ENCODE measurements at regions not wholly inside any gene's neighbourhood (a gene's known extent, or its start where the extent isn't known, plus 50 kb on each side); places are given as distances from the start of the nearest gene placed in this dataset.

DNA sequence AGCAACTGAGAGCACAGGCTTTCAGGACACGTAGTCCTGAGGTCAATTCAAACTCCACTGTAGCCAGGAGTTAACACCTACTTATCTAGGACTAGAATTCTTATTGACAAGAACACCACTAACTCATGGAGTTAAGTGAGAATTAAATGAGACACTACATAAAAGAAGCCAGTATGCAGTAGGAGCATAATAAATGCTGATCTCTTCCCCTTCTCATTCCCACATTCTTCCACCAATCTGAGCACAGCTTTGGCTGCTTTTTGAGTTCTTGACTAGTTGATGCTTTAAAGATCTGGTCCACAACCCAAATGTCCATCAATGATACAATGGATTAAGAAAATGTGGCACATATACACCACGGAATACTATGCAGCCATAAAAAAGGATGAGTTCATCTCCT is 55.2 kb downstream of the TTC32 start:
- no peak for DNase-seq

DNA sequence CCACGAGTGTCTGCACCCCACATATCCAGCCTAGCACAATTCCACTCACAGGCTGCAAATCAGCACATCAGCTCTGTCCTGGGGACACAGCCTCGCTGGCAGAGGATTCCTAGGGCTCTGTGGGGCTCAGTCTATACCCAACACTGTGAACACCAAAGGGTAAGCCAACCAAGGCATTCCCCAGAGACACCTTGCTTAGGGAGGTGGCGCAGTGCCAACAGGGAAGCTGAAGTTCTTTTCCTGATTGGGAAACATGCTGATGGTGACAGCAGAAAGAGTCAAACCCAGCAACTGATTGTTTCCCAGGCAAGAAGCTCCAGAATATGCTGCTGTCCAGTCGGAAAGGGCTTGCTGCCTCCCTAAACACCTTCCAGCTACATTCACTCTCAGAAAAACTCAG is 55.8 kb downstream of the TTC32 start:
- no peak for DNase-seq

DNA sequence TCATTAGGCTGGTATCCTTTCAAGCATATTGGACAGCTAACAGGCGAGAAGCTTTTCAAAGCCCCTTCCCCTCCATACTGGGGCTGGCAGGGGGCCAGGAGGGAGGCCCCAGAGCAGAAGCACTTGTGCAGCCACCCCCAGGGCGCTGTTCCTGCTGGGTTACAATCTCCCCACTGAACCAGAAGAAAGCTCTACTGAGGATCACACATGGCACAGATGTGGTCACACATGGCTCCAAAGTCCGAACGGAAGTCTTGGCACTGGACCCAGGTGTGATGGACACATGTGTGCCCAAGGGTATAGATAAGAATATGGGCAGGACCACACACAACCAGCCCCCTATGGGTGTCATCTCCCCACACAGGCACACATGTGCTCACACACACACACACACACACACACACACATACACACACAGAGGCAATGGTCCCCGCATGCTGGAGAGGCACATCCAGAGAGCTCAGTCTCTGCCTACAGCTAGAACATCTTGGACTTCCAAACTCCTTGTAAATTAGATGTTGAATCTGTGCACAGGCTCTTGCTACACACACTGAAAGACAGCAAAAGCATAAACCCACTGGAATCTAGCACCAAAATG is 56.4 kb downstream of the TTC32 start:
- DNase-seq: no peak

DNA sequence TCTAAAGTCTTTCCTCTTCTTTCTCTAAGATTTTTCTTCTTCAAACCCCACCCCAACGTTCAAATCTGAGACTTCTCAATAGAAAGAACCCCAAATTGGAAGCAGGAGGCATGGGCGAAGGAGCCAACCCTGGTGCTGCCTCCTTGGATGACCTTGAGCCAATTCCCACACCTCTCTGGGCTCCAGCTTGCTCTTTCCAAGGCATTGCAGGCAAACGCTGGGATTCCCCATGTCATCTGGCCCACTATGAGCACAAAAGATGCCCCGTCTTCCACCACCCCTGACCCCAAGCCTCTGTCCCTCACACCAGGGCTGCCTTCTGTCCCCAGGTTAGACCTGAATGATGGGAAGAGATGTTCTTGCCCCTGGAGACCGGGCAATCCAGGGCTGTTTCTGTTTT is 57.0 kb downstream of the TTC32 start:
- DNase-seq: no peak

DNA sequence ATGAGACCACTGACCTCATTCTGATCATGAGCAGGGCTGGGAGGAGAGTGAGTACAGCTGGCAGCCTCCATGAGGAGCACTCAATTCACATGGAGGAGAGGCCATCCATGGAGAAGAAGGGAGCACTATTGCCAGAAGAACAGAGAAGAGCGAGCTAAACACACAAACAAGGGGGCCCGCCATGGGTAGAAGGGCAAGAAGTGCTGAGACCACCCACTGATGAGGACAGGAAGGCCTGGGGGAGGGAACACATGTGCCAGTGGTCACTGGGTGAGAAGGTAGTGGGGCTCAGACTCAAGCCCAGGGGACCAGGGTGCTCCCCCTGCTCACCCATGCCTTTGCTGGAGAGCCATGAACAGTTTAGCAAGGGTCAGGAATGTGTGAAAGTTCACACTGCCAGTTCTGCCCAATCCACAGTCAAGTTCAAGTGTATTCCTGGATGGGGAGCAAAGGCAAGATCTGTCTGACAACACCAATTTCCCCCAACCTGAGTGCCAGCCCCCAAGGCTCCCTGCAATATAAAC is 57.7 kb downstream of the TTC32 start:
- no peak for DNase-seq

DNA sequence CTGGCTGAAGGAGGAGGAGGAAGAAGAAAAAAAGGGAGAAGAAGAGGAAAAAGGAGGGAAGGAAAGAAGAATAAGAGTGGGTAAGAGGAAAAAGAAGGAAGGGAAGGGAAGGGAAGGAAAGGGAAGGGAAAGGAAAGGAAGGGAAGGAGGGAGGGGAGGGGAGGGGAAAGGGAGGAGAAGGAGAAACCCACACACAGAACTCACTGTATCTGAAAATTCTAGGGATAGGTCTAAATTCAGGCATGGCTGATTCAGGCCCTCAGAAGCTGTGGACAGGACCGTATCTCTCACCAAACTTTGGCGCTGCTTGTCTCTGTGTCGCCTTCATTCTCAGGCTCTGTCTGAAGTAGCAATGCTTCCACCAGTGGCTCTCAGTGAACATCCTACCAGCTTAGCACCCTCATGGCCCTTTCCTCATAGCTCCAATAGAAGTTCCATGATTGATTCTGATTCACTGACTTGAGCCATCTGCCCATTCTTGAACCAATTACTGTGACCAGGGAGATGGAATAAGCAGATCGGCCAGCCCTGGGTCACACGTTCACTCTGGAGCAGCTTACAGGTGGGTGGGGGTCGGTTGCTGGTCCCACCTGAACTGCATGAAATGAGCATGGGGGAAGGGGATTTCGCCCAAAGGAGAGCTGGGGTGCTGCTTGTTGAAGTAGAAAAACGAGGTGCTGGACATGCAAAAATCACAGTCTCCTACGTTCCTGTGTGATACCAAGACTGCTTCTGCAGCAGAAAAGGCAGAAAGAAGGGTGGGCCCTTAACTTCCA is 59.7 kb downstream of the TTC32 start:
- no peak for DNase-seq

DNA sequence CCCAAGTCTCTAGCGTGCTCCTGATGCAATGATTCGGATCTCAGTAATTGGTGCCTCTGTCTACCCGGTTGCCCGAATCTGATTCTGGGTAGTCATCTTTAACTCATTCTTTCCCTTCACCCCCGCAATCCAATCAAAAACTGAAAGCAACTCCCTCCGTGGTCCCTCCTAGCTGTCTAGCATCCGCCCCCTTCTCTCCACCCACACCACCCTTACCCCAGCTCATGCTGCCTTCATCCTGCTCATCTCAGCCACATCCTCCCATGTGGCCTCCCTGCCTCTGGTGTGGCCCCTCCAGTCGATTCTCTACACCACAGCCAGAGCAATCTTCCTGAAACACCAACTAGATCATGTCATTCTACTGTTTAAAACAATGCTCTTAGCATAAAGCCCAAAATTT is 62.3 kb downstream of the TTC32 start:
- DNase-seq: no peak

DNA sequence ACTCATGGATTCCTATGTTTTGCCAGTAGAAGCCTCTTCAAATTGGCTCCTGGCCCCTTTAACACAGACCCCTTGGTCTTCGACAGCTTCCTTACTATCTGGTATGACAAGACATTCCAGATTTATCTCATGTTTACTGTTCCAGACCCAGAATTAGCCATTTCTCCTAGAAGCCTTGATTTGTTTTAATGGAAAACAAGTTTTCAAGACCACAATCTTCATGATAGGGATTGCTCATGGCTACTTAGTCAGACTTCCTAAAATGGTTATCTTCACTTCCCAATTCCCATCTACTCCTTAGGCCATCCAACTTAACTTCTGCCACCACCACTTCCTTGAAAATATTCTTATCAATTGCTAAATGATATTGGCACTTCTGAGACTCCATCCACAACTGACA is 63.2 kb downstream of the TTC32 start:
- no peak for DNase-seq

DNA sequence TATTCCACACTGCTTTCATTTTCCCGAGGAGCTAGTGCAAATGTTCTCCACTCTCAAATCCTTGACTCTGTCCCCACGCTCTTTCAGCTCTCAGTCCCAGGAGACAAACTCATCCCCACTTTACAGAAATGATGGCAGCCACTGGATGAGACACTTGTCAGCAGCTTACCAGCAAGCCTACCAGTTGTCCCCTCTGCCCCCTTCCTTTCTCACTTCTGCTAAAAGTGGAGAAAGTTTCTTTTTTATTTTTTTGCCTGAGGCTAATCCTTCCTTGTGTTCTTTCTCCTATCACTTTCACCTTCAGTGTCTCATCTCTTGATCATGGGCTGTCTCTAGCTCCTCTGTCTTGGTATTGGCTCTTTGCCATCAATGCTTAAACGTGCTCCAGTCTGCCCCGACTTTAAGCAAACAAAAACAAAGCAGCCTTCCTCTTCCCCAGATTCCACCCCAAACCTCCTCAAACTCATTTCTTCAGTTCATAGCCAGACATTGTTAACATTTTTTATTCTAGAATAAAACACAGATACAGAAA is 64.5 kb downstream of the TTC32 start:
- no peak for DNase-seq

DNA sequence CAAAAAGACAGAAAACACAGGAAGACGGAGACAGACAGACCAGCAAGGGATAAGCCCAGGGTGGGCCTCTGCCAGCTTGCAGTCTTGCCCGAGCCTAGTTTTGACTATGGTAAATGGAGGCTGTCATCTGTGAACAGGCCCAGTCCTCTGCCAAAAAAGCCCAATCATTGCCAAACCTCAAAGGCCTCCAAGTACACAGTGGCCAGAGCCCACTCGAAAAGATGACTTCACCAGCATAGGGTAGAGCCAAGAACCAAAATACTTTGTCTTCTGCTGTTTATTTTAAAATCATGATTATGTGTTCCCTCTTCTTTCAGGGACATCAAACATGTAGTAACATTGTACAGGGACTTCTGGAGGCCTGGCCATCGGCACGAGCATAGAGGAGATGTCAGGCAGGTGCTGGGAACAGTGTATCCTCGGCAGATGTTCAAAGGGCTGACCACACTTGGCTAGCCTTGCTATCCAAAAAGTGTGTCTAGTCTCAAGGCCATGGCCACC is 66.0 kb downstream of the TTC32 start:
- no peak for DNase-seq

DNA sequence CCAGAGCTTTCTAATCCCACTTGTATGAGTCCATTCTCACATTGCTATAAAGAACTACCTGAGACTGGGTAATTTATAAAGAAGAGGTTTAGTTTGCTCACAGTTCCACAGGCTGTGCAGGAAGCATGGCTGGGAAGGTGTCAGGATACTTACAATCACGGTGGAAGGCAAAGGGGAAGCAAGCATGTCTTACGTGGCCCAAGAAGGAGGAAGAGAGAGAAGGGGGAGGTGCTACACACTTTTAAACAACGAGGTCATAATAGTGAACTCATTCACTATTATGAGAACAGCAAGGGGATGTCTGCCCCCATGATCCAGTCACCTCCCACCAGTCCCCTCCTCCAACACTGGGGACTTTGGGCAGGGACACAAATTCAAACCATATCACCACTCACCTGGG is 67.8 kb downstream of the TTC32 start:
- DNase-seq: no peak

DNA sequence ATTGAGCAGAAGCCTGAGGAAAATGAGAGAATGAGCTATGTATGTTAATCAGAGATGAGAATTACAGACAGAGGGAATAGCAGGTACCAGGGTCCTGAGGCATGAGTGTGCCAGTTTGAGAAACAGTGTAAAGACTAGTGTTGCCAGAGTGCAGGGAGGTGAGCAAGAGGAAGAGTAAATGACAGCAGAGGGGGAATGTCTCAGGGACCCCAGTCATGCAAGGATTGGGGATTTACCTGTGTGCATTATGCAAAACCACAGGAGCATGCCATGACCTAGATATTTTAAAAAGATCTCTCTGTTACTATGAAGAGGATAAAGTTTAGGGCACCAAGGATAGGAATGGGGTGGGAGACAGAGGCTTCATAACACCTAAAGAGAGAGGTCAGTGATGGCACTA is 72.1 kb downstream of the TTC32 start:
- no peak for DNase-seq

DNA sequence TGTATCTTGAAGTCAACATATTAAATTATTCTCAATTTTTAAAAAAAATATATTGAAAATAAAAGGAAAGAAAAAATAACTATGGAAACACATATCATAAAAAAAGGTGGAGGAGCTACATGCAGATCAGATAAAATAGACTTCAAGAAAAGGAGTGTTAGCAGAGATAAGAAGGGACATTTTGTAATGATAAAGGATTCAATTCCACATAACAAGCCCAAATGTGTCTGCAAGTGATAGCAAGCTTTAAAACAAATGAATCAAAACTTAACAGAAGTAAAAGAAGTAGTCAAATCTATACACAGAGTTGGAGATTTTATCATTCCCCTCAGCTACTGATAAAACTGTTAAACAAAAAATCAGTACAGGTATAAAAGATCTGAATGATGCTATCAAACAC is 74.9 kb downstream of the TTC32 start:
- DNase-seq: no peak

DNA sequence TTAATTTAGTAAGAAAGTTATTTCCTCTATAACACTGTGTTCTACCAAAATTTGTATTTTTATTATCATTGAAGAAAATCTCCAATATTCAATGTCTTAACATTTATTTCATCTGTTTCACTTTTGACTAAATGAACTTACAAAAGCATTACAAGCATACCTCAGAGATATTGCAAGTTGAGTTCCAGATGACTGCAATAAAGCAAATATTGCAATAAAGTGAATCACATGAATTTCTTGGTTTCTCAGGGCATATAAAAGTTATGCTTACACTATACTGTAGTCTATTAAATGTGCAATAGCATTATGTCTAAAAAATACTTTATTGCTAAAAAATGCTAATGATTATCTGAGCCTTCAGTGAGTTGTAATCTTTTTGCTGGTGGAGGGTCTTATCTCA is 78.3 kb downstream of the TTC32 start:
- no peak for DNase-seq

DNA sequence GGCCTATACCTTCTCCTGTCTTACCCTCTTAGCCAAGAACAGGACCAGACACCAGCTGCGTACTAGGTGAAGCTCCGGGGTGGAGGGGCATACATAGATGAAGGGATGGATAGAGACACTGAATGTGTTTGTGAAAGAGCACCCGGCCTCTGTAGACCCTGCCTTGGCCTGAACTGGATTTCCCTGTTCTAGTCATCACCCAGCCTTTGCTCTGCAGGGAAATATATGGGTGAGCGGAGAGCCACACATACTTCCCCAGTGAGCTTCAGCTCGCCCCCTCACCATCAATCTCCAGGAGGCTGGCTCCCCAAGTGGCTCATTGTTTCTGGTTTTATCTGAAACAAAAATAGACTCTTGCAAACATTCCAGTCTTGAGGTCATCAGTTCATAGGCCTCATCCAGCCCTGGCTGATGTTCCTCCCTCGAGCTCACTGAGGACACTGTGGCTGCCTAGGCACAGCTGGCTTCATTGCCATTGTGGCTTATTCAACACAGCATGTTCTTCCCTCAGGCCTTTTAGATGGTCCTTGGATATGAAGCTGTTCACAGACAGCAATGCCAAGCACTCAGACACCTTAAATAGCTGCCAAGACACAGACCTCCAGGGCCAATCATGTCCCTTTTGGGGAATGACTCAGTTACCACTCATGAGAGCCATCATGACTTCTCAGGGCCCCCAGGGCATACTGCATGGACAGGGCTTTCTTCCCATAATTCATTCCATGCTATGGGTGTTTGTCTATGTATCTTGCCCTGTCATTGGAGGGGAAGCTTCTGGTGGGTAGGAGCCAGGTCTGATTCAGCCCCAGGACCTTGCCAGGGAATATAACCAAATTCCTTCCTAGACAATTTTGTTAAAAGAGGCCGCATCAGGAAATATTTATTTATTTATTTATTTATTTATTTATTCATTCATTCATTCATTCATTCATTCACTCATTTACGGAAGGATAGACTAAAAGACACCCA is 82.4 kb downstream of the TTC32 start:
- no peak for DNase-seq

DNA sequence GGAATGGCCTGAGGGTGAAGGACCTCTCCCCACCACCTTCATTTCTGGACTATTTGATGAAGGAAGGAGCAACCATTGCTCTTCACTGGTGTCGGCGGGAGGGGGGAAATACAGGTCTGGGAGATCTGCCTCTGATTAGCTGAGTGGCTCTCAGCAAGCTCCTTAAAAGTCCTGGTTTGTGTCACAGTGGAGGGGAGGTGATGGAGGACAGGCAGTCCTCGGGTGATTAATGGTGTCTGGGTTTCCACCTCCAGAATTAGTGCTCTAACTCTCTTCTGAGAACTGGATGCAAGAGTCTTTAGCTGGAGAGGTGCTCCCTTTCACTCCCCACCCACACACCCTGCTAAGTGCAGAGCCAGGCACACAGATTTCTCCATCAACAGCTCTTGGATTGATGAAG is 83.2 kb downstream of the TTC32 start:
- no peak for DNase-seq

DNA sequence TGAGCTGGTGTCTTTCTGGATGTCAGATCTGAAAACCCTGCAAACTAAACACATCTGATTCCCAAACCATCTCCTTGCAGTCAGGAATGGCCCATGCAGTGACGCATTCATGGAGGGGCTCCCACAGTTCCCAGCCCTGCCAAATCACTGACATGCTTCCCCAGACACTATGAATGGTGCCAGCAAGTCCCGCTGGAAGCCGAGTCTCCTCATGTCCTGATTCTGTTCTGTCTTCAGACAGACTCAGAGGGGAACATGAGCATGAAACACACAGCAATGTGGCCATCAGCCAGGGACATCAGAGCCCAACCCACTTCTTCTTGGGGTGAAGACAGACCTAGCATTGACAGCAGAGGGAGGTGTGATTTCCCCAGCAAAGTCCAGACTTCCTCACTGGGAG is 83.7 kb downstream of the TTC32 start:
- DNase-seq: no peak

DNA sequence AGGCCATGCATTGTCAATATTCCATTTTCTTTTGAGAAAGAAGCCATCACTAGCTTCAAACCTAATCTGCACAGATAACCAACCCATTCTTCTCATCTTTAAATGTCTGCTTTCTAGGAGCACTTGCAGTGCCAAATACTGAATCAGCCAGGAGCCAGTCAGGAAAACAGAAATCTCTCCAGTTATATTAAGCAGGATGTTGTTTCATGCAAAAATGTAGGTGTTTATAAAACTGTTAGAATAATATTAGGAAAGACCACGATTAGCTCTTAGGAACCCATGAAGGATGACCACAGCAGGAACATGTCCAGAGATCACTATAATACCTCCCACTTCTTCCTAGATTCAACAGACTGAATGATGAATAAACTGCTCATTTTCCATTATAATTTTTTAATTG is 86.0 kb downstream of the TTC32 start:
- no peak for DNase-seq

DNA sequence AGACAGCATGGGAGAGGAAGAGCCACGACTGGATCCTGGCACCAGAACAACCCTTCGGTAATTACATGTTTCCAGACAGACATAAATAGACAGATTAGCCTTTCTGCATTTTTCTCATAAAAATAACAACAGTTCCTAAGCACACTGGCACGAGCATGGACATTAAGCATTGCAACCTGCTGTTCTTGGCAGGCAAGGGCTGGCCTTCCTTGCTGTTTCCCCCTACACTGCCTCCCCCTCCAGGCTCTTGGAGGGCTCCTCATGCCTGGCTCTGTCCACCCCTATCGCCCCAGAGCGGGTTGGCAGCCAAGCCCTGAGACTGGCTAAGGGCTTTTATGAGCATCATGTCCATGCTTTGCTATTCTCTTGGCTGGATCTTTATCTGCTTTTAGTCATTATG is 89.6 kb downstream of the TTC32 start:
- DNase-seq: no peak

DNA sequence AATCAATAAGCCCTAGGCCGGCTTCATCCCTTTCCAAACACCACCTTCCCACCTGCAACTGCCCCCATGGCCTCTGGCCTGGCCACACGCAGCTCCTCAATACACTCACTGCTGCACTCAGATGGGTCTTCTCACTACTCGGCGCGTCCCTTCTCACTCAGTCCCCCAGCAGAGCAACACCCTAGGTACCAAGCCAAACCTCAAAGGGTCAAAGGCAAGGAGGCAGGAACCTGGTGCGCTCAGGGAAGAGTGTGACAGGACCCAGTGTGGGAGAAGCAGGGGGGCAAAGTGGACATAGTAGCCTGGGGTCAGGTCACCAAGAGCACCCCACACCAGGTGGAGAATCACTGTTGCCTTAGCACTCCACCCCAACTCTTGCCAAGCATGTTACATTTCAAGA is 90.6 kb downstream of the TTC32 start:
- DNase-seq: no peak

DNA sequence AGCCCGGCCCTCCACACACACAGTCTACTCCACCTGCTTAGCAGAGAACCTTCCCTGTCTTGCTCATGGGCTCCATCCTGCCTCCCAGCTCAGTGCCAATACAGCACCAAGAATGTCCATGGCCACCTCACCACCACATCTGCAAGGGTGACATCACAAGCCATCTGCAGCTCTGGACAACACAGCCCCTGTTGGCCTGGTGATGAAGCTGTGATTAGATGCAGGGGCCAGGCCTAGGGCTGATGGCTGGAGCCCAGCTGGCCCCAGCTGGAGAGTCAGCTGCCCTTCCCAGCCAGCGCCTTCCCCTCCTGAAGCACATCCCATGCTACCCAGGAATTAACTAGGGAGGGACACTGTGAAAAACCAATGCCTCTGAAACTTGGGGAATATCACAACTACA is 91.1 kb downstream of the TTC32 start:
- no peak for DNase-seq

DNA sequence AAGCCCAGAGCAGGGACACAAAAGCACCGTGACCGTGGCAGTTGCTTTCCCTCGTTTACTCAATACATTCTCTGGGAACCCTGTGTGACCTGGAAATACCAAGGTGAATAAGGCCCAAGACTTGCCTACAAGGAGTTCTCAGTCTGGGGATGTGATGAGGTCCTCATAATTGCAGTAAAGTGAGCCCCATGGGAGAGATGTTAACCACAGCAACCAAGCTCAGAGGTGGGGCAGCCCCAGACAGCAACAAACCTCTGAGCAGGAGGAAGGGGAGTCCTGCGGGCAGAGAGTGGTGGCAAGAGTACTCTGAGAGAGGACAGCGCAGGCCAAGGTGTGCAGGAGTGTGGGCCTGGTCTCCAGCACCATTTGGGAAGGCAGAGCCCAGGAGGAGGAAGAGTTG is 91.6 kb downstream of the TTC32 start:
- DNase-seq: no peak

DNA sequence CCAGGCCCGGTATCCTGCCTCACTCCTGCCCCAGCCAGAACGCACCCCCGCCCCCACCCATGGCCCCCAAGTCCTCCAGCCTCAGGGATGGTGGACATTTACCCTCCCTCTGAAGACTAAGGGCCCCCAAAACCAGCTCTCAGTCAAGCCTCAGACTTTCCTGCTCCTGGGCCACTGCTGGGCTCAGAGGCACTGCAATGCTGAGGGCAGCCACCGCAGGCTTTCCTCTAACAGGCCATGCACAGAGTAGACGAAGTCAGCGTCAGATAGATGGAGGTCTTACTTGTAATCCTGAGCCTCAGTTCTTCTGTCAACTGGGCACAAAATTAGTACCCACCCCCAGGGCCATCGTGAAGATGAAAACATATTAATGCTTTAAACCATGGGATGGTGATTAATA is 92.6 kb downstream of the TTC32 start:
- DNase-seq: no peak

All from NCI-H1092 treated with DMSO at 0.1 percent for 48 hours (cell line).